Astrocyte (in vitro differentiated cells and primary cell): ENCODE measurements at regions not wholly inside any gene's neighbourhood (a gene's known extent, or its start where the extent isn't known, plus 50 kb on each side); places are given as distances from the start of the nearest gene placed in this dataset.
A peak's percentile ranks its signal among the peaks of the same experiment; 100 is the strongest.

Experiments used
- DNase-seq: peaks from one replicate; pipeline ENCODE4 v3.0.0-alpha.2; 2010; ENCODE audit warnings: low read depth
- FAIRE-seq: peaks from 2 replicates; lab custom pipeline; 2011; peaks lifted over from hg19 to GRCh38; lab: Jason Lieb, UNC
- H2AFZ ChIP-seq: 2 replicates; pipeline ENCODE4 v1.6.0; 2012; ENCODE audit warnings: low read depth, low read length, inconsistent platforms
- H3K27ac ChIP-seq: 2 replicates; pipeline ENCODE4 v1.5.1; 2011; ENCODE audit warnings: low read depth, low read length, inconsistent platforms
- H3K27me3 ChIP-seq: 2 replicates; pipeline ENCODE4 v1.6.0; 2011; ENCODE audit warnings: low read length, inconsistent platforms; ENCODE audit not compliant: insufficient read depth
- H3K36me3 ChIP-seq: 2 replicates; pipeline ENCODE4 v1.5.1; 2011; ENCODE audit warnings: low read length, inconsistent platforms; ENCODE audit not compliant: insufficient read depth
- H3K4me1 ChIP-seq: 2 replicates; pipeline ENCODE4 v1.5.1; 2011; ENCODE audit warnings: low read length, inconsistent platforms; ENCODE audit not compliant: insufficient read depth
- H3K4me2 ChIP-seq: 2 replicates; pipeline ENCODE4 v1.6.0; 2012; ENCODE audit warnings: low read length, inconsistent platforms
- H3K4me3 ChIP-seq: 2 replicates; pipeline ENCODE4 v1.5.1; 2011; ENCODE audit warnings: low read depth, mild to moderate bottlenecking, low read length, inconsistent platforms; ENCODE audit not compliant: insufficient read depth
- H3K79me2 ChIP-seq: 2 replicates; pipeline ENCODE4 v1.6.0; 2012; ENCODE audit warnings: mild to moderate bottlenecking, low read length, inconsistent platforms; ENCODE audit not compliant: insufficient read depth
- H3K9ac ChIP-seq: 2 replicates; pipeline ENCODE4 v1.6.0; 2012; ENCODE audit warnings: mild to moderate bottlenecking, low read length, inconsistent platforms
- H3K9me3 ChIP-seq: 2 replicates; pipeline ENCODE4 v1.5.1; 2012; ENCODE audit warnings: low read depth, mild to moderate bottlenecking, low read length, inconsistent platforms; ENCODE audit not compliant: insufficient read depth
- H4K20me1 ChIP-seq: 2 replicates; pipeline ENCODE4 v1.6.0; 2012; ENCODE audit warnings: low read length, inconsistent platforms; ENCODE audit not compliant: insufficient read depth
- H3K27ac Mint-ChIP-seq: one replicate; pipeline ENCODE4 v1.8.0; 2021; ENCODE audit warnings: mild to moderate bottlenecking, mixed read lengths; ENCODE audit not compliant: unreplicated experiment
- H3K27me3 Mint-ChIP-seq: one replicate; pipeline ENCODE4 v1.8.0; 2021; ENCODE audit warnings: low read depth, mixed read lengths; ENCODE audit not compliant: unreplicated experiment
- H3K36me3 Mint-ChIP-seq: one replicate; pipeline ENCODE4 v1.8.0; 2021; ENCODE audit warnings: low read depth, mixed read lengths; ENCODE audit not compliant: unreplicated experiment
- H3K4me1 Mint-ChIP-seq: one replicate; pipeline ENCODE4 v1.8.0; 2021; ENCODE audit warnings: low read depth, mixed read lengths; ENCODE audit not compliant: unreplicated experiment
- H3K4me3 Mint-ChIP-seq: one replicate; pipeline ENCODE4 v1.8.0; 2021; ENCODE audit warnings: mild to moderate bottlenecking, moderate library complexity, mixed read lengths; ENCODE audit not compliant: unreplicated experiment
- H3K9me3 Mint-ChIP-seq: one replicate; pipeline ENCODE4 v1.8.0; 2021; ENCODE audit warnings: mild to moderate bottlenecking, mixed read lengths; ENCODE audit not compliant: unreplicated experiment
- CTCF ChIP-seq: IDR thresholded peaks from 2 replicates; pipeline ENCODE4 v1.5.1; 2011; ENCODE audit warnings: low read depth, mild to moderate bottlenecking, inconsistent platforms, low read length, moderate library complexity; ENCODE audit not compliant: insufficient read depth
- EZH2 ChIP-seq: IDR thresholded peaks from 2 replicates; pipeline ENCODE4 v1.6.1; 2012; ENCODE audit warnings: mild to moderate bottlenecking, low read length, inconsistent platforms; ENCODE audit not compliant: insufficient read depth

GRCh38 chr20:39800111-39800510, 838.0 kb downstream of the DHX35 start:
- DNase-seq (peak; percentile 88), FAIRE-seq (no peak)
- Mint-ChIP-seq H3K9me3 (peaks cover 4% of the 10 kb centered on the region), H3K4me1 (peaks cover 14% of the 10 kb centered on the region), H3K36me3 (no peaks in the 10 kb centered on the region), H3K4me3 (peak overlapping the region; percentile 47), H3K27me3 (no peaks in the 10 kb centered on the region), H3K27ac (peak overlapping the region; percentile 63)
- Histone ChIP-seq H3K27ac (peak overlapping the region; percentile 77), H3K4me3 (peak overlapping the region; percentile 1), H3K79me2 (no peaks in the 10 kb centered on the region), H4K20me1 (no peaks in the 10 kb centered on the region), H3K9me3 (no peaks in the 10 kb centered on the region), H2AFZ (no peak overlapping the region), H3K4me1 (peaks cover 11% of the 10 kb centered on the region), H3K27me3 (no peaks in the 10 kb centered on the region), H3K9ac (peak overlapping the region; percentile 47), H3K36me3 (no peaks in the 10 kb centered on the region), H3K4me2 (peak overlapping the region; percentile 62)
- TF ChIP-seq CTCF = no peak
- TF ChIP-seq EZH2 = no peak

GRCh38 chr20:39799366-39799965, 837.3 kb downstream of the DHX35 start:
- no peak for TF ChIP-seq EZH2
- TF ChIP-seq CTCF = no peak
- Histone ChIP-seq H3K36me3 (no peaks in the 10 kb centered on the region), H4K20me1 (no peaks in the 10 kb centered on the region), H3K4me1 (peaks cover 11% of the 10 kb centered on the region), H3K27me3 (no peaks in the 10 kb centered on the region), H2AFZ (no peak overlapping the region), H3K4me3 (no peak overlapping the region), H3K27ac (peak overlapping the region; percentile 77), H3K9me3 (no peaks in the 10 kb centered on the region), H3K79me2 (no peaks in the 10 kb centered on the region), H3K9ac (no peak overlapping the region), H3K4me2 (no peak overlapping the region)
- Mint-ChIP-seq H3K27ac (peak overlapping the region; percentile 63), H3K4me3 (no peak overlapping the region), H3K27me3 (no peaks in the 10 kb centered on the region), H3K4me1 (peaks cover 15% of the 10 kb centered on the region), H3K36me3 (no peaks in the 10 kb centered on the region), H3K9me3 (peaks cover 4% of the 10 kb centered on the region)
- peak; percentile 30 for DNase-seq
- FAIRE-seq = peak; percentile 23

GRCh38 chr20:39795401-39796272, 833.5 kb downstream of the DHX35 start:
- H4K20me1 ChIP-seq = no peaks in the 10 kb centered on the region
- no peaks in the 10 kb centered on the region for H3K9me3 ChIP-seq
- no peak overlapping the region for H2AFZ ChIP-seq
- peak; percentile 59 for DNase-seq
- H3K4me3 Mint-ChIP-seq = no peak overlapping the region
- no peak overlapping the region for H3K4me2 ChIP-seq
- peaks cover 9% of the 10 kb centered on the region for H3K4me1 ChIP-seq
- no peaks in the 10 kb centered on the region for H3K79me2 ChIP-seq
- peaks cover 10% of the 10 kb centered on the region for H3K4me1 Mint-ChIP-seq
- peaks cover 5% of the 10 kb centered on the region for H3K9me3 Mint-ChIP-seq
- no peak overlapping the region for H3K9ac ChIP-seq
- no peak overlapping the region for H3K27ac Mint-ChIP-seq
- H3K27me3 Mint-ChIP-seq = peaks cover 4% of the 10 kb centered on the region
- H3K4me3 ChIP-seq = no peak overlapping the region
- no peaks in the 10 kb centered on the region for H3K36me3 Mint-ChIP-seq
- H3K36me3 ChIP-seq = no peaks in the 10 kb centered on the region
- no peak overlapping the region for H3K27ac ChIP-seq
- peak; percentile 23 for FAIRE-seq
- no peaks in the 10 kb centered on the region for H3K27me3 ChIP-seq
- no peak for TF ChIP-seq CTCF
- TF ChIP-seq EZH2 = no peak
